ENCODE measurements at regions not wholly inside any gene's neighbourhood (a gene's known extent, or its start where the extent isn't known, plus 50 kb on each side); places are given as distances from the start of the nearest gene placed in this dataset.

GRCh38 chr18:25646971-25647370 is 295.0 kb upstream of the ZNF521 start:
- DNase-seq (ENCODE audit: low read depth) = no peak

- no peak for DNase-seq (ENCODE audit: low read depth)
Measured at GRCh38 chr18:25639596-25639995, 287.6 kb upstream of the ZNF521 start.

GRCh38 chr18:25633563-25633962 is 281.6 kb upstream of the ZNF521 start:
- no peak for DNase-seq (ENCODE audit: low read depth)

GRCh38 chr18:25630682-25631081 is 278.7 kb upstream of the ZNF521 start:
- DNase-seq (ENCODE audit: low read depth) = no peak

GRCh38 chr18:25621682-25622081 is 269.7 kb upstream of the ZNF521 start:
- DNase-seq (ENCODE audit: low read depth) = no peak

GRCh38 chr18:25621144-25621543 is 269.2 kb upstream of the ZNF521 start:
- DNase-seq (ENCODE audit: low read depth) = no peak

- no peak for DNase-seq (ENCODE audit: low read depth)
Measured at GRCh38 chr18:25614168-25614567, 262.2 kb upstream of the ZNF521 start.

GRCh38 chr18:25612466-25612865 is 260.5 kb upstream of the ZNF521 start:
- no peak for DNase-seq (ENCODE audit: low read depth)

- DNase-seq (ENCODE audit: low read depth) = no peak
Measured at GRCh38 chr18:25608091-25608490, 256.1 kb upstream of the ZNF521 start.

- DNase-seq (ENCODE audit: low read depth) = no peak
Measured at GRCh38 chr18:25604894-25605597, 253.1 kb upstream of the ZNF521 start.

DNA sequence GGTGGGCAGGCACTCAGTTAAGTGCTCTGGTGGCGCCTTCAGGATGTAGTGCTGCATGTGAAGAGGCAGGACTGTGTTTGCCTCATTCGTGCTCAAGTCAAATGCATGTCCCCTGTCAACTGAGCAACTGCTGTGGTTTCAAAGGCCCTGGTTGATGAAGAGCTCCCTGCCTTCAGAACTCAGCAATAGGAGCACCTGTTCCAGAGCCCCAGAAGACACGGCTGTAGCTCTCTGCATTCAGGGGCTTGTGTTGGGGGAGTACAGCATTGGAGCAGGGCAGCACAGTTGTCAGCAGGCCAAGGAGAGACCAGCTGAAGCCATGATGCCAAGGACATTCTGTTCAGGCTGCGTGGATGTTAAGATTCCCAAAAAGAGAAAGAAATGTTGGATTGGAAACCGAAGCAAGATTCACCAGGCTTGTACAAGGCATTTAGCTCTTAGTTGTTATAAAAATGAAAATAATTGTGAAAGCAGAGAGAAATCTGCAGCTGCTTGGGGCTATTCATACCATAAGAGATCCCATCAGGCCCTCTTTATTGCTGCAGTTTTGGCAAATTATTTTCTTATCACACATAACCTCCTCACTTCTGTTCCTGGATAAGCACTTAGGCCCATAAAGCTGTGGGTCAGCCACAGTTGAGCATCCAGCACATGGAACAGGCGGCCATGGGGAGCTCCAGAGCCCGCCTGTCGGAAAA is 252.4 kb upstream of the ZNF521 start:
- DNase-seq (ENCODE audit: low read depth) = no peak

- no peak for DNase-seq (ENCODE audit: low read depth)
Measured at GRCh38 chr18:25599443-25599842, 247.5 kb upstream of the ZNF521 start.

GRCh38 chr18:25597476-25597875 is 245.5 kb upstream of the ZNF521 start:
- DNase-seq (ENCODE audit: low read depth) = no peak

GRCh38 chr18:25595274-25596060 is 243.5 kb upstream of the ZNF521 start:
- no peak for DNase-seq (ENCODE audit: low read depth)

GRCh38 chr18:25594351-25594750 is 242.4 kb upstream of the ZNF521 start:
- DNase-seq (ENCODE audit: low read depth) = no peak

- DNase-seq (ENCODE audit: low read depth) = no peak
Measured at GRCh38 chr18:25592804-25593360, 240.9 kb upstream of the ZNF521 start.

DNA sequence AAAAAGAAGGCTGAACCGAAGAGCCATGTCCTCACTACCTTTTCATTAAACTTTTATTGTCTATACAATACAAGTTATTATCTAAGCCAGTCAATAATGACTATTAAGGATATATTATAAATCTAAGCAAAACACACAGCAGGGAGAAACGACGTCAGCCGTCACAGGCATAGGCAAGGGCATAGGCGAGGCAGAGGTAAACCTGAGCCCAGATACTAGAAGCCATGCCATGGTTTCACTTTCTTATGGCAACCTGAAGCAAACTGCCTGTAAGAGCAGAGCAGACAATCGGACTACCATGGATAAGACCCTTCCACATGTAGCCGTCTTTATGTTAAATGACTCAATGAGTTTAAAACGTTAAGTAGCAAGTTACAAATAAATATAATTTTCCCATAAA is 238.5 kb upstream of the ZNF521 start:
- no peak for DNase-seq (ENCODE audit: low read depth)

GRCh38 chr18:25587545-25587944 is 235.6 kb upstream of the ZNF521 start:
- DNase-seq (ENCODE audit: low read depth) = no peak

DNA sequence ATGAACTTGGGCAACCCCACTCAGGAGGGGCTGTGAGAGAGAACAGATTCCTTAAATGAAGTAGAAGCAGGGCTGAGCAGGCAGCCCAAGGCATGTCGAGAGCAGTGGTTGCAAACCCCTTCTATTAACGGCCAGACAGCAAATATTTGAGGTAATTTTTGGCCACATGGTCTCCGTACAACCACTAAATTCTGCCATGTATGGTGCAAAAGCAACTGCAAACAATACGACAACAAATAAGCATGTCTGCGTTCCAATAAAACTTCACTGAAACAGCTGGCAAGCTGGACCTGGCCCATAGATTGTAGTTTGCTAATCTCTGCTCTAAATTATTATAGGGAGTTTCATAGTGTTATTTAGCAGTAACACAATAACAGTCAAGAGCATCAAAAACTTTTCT is 217.0 kb upstream of the ZNF521 start:
- no peak for DNase-seq (ENCODE audit: low read depth)

DNA sequence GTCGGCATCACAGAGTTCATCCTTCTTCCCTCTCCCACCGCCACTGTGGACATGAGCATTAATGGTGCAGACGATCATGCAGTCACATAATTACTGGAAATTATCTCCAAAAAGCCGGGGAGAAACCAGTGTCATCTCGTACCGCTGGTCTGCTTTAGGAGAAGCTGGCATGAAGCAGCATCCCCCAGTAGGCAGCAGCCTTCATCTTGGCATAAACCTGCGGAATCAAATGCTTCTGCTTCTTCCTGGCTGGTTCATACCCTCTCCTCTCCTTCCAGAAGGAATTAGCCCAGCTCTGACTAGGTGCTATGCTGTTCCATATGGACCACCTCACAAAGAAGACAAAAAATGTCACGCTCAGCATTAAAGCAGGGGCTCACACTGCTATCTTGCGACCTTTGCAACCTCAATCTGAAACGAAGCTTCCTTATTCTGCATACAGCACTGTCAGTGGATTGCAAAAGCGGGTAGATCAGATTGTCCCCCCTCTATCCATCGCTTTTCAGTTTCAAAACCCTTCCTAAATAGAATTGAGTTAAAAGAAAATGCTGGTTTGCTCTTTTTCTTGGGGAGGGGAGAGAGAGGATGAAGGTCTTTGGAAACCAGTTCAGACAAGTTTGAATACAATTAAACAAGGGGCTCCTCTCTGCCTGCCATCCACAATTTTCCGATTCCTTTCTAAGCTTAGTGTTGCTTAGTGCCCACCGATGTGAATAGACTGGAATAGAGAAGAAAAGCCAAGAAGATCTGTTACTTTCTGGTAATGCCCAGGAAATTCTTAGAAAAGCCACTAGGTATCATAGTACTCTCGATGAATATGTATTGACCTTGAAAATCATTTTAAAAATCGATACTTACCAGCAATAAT is 212.1 kb upstream of the ZNF521 start:
- DNase-seq (ENCODE audit: low read depth) = no peak

GRCh38 chr18:25563346-25563745 is 211.4 kb upstream of the ZNF521 start:
- DNase-seq (ENCODE audit: low read depth) = no peak

DNA sequence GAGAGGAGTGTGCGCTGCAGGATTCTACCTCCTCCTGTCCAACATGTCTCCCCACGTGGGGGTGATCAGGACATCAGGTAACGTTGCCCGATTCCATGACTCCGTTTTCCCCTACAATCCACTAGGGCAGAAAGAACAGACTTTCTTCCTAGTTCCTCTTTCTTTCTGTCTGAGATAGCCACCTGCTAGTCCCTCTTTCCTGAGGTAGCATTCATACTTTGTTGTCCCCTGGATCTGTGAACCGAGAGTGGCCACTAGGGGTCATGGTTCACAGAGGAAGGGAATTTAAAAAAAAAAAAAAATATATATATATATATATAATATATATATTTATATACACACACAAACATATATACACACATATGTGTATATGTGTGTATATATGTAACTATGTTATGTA is 210.0 kb upstream of the ZNF521 start:
- no peak for DNase-seq (ENCODE audit: low read depth)

All from activated T-helper 1 cell treated with Interleukin-2 at 50 U/mL for 16 hours (primary cell).